HepG2 (cell line): ENCODE measurements at regions not wholly inside any gene's neighbourhood (a gene's known extent, or its start where the extent isn't known, plus 50 kb on each side); places are given as distances from the start of the nearest gene placed in this dataset.

Experiments
- ATAC-seq: fragments of 200-7000 bp; cut with Tn5 transposase; 3 replicates; pipeline ENCODE4 v1.9.1; 2020; ENCODE audit warnings: mild to moderate bottlenecking, moderate library complexity
- BruUV-seq: library from RNA; stranded (reverse); fragments of 400-500 nt; replicated peaks from 2 replicates; lab custom pipeline; 2021; lab: Mats Ljungman, UMichigan
- CTCF ChIA-PET: fragments of 300-600 bp; formaldehyde crosslinking; extraction: SDS; loops from one replicate; lab custom pipeline; 2021; ENCODE audit warnings: low total read pairs, inconsistent platforms, low intra/inter-chr PET ratio; lab: Yijun Ruan, JAX
- POLR2A ChIA-PET: fragments of 350-600 bp; sonication (Branson Sonifier 250); formaldehyde crosslinking; loops from one replicate; lab custom pipeline; 2020; ENCODE audit warnings: antibody characterized with exemption, inconsistent platforms; lab: Yijun Ruan, JAX
- DNase-seq: peaks from one replicate; pipeline ENCODE4 v3.0.0-alpha.2; 2015; ENCODE audit warnings: low spot score
- FAIRE-seq: peaks from 3 replicates; lab custom pipeline; 2011; peaks lifted over from hg19 to GRCh38; lab: Jason Lieb, UNC
- H2AFZ ChIP-seq: one replicate; pipeline ENCODE4 v1.6.1; 2011; ENCODE audit warnings: low read length, inconsistent platforms
- H3K27ac ChIP-seq: fragments of 300-600 bp; 3 replicates; pipeline ENCODE4 v1.8.0; 2011; ENCODE audit warnings: mixed run types, mild to moderate bottlenecking, mixed read lengths, low read length, inconsistent platforms; ENCODE audit not compliant: insufficient read depth; ENCODE audit errors: extremely low read length
- H3K27me3 ChIP-seq, 2 experiments: fragments of 200-600 bp in 1 of 2; 2 replicates in 1 of 2; 3 replicates in 1 of 2; pipeline versions ENCODE4 v1.6.0 to v1.8.0; 2011; ENCODE audit warnings: low read length in 2 of 2, mild to moderate bottlenecking in 2 of 2, moderate library complexity in 2 of 2, inconsistent platforms in 1 of 2; ENCODE audit not compliant: insufficient read depth in 2 of 2, control insufficient read depth in 1 of 2
- H3K36me3 ChIP-seq, 2 experiments: fragments of 200-600 bp in 1 of 2; replicated peaks in 1 of 2; 2 replicates in 1 of 2; 3 replicates in 1 of 2; pipeline versions ENCODE4 v1.5.1 to v1.8.0; 2011; ENCODE audit warnings: low read length in 2 of 2, inconsistent platforms in 1 of 2; ENCODE audit not compliant: insufficient read depth in 2 of 2, control insufficient read depth in 1 of 2
- H3K4me1 ChIP-seq: 2 replicates; pipeline ENCODE4 v1.5.1; 2012; ENCODE audit warnings: low read length, inconsistent platforms; ENCODE audit not compliant: insufficient read depth
- H3K4me2 ChIP-seq: 2 replicates; pipeline ENCODE4 v1.6.0; 2011; ENCODE audit warnings: low read depth, low read length, inconsistent platforms
- H3K4me3 ChIP-seq, 3 experiments: fragments of 200-600 bp in 1 of 3; sonication (generic), shearing (Covaris generic) in 1 of 3; replicated peaks in 1 of 3; 2 replicates each; pipeline ENCODE4 v1.5.1; 2011 to 2016; ENCODE audit warnings: low read length in 3 of 3, inconsistent platforms in 2 of 3, low read depth in 2 of 3, mild to moderate bottlenecking in 2 of 3, control low read depth in 1 of 3, mixed read lengths in 1 of 3; ENCODE audit not compliant: insufficient read depth in 1 of 3
- H3K79me2 ChIP-seq: one replicate; pipeline ENCODE4 v1.6.1; 2011; ENCODE audit warnings: low read length, inconsistent platforms; ENCODE audit not compliant: insufficient read depth
- H3K9ac ChIP-seq: 2 replicates; pipeline ENCODE4 v1.6.0; 2011; ENCODE audit warnings: mild to moderate bottlenecking, low read depth, low read length, inconsistent platforms; ENCODE audit not compliant: insufficient read depth
- H3K9me3 ChIP-seq: 2 replicates; pipeline ENCODE4 v1.5.1; 2012; ENCODE audit warnings: mild to moderate bottlenecking, low read length
- H4K20me1 ChIP-seq: 2 replicates; pipeline ENCODE4 v1.6.0; 2011; ENCODE audit warnings: inconsistent platforms, mild to moderate bottlenecking, low read length, moderate library complexity; ENCODE audit not compliant: insufficient read depth
- ATAD3A ChIP-seq: sonication (generic); formaldehyde crosslinking; IDR thresholded peaks from 2 replicates; pipeline ENCODE4 v1.4.0; 2020; ENCODE audit warnings: missing genetic modification reagents
- ATF5 ChIP-seq: sonication (generic); formaldehyde crosslinking; IDR thresholded peaks from 2 replicates; pipeline ENCODE4 v1.4.0; 2020; ENCODE audit warnings: mild to moderate bottlenecking, low read depth, missing genetic modification reagents
- DZIP1 ChIP-seq: sonication (generic); formaldehyde crosslinking; IDR thresholded peaks from 2 replicates; pipeline ENCODE4 v1.5.0; 2020; ENCODE audit warnings: mild to moderate bottlenecking, missing genetic modification reagents
- ELF4 ChIP-seq: sonication (generic); formaldehyde crosslinking; IDR thresholded peaks from 2 replicates; pipeline ENCODE4 v1.5.0; 2020; ENCODE audit warnings: missing genetic modification reagents, mild to moderate bottlenecking, moderate library complexity, borderline replicate concordance
- FOXO1 ChIP-seq: sonication (generic); formaldehyde crosslinking; IDR thresholded peaks from 2 replicates; pipeline ENCODE4 v1.4.0; 2020; ENCODE audit warnings: missing genetic modification reagents
- GMEB2 ChIP-seq: IDR thresholded peaks from 2 replicates; pipeline ENCODE4 v1.6.1; 2016; ENCODE audit warnings: missing biosample characterization, missing genetic modification reagents, low read depth
- JDP2 ChIP-seq: sonication (generic); formaldehyde crosslinking; IDR thresholded peaks from 2 replicates; pipeline ENCODE4 v1.8.1; 2022; ENCODE audit warnings: missing genetic modification reagents, borderline replicate concordance
- MED1 ChIP-seq: sonication (generic); formaldehyde crosslinking; IDR thresholded peaks from 2 replicates; pipeline ENCODE4 v1.4.0; 2020; ENCODE audit warnings: missing genetic modification reagents
- REPIN1 ChIP-seq: sonication (generic); formaldehyde crosslinking; IDR thresholded peaks from 2 replicates; pipeline ENCODE4 v1.8.0; 2022; ENCODE audit warnings: missing genetic modification reagents, low read depth, mild to moderate bottlenecking, borderline replicate concordance
- RFX5 ChIP-seq: IDR thresholded peaks from 2 replicates; pipeline ENCODE4 v1.6.1; 2011; ENCODE audit warnings: low read depth, low read length, improper control_type of control experiment
- ZBTB7A ChIP-seq: sonication (generic); formaldehyde crosslinking; IDR thresholded peaks from 2 replicates; pipeline ENCODE4 v1.8.0; 2022; ENCODE audit warnings: mild to moderate bottlenecking, missing genetic modification reagents
- ZNF501 ChIP-seq: sonication (generic); formaldehyde crosslinking; IDR thresholded peaks from 2 replicates; pipeline ENCODE4 v1.5.1; 2020; ENCODE audit warnings: mild to moderate bottlenecking, moderate library complexity, missing genetic modification reagents
- ZNF678 ChIP-seq: sonication (generic); formaldehyde crosslinking; IDR thresholded peaks from 2 replicates; pipeline ENCODE4 v1.4.0; 2020; ENCODE audit warnings: mild to moderate bottlenecking, missing genetic modification reagents
- ZNF839 ChIP-seq: sonication (generic); formaldehyde crosslinking; IDR thresholded peaks from 2 replicates; pipeline ENCODE4 v1.4.0; 2020; ENCODE audit warnings: missing genetic modification reagents, mild to moderate bottlenecking, borderline replicate concordance
- ZSCAN9 ChIP-seq: IDR thresholded peaks from 2 replicates; pipeline ENCODE4 v1.6.1; 2016; ENCODE audit warnings: borderline replicate concordance
- WGBS: methylation state at CpG from one replicate; pipeline ENCODE4 v1.1.6; 2017; ENCODE audit warnings: low lambda C conversion rate; 5-methylcytosine and 5-hydroxymethylcytosine counted together
- in situ Hi-C: cut with HindIII; loops from 2 replicates; pipeline ENCODE4 v1.10.0; 2017; ENCODE audit warnings: low pct_unique_long_range_greater_than_20kb; ENCODE audit not compliant: extremely low pct_ligation_motif_present
- intact Hi-C: fragments of 100-400 bp; cut with micrococcal nuclease; formaldehyde crosslinking; loops from one replicate; pipeline ENCODE4 v1.10.0; 2022; ENCODE audit not compliant: unreplicated experiment

- TF ChIP-seq DZIP1 (no peak), REPIN1 (CRISPR knock-in tag) (no peak), ZNF501 (CRISPR knock-in tag) (no peak), MED1 (CRISPR knock-in tag) (no peak), FOXO1 (CRISPR knock-in tag) (no peak), ZBTB7A (CRISPR knock-in tag) (no peak), ZNF839 (CRISPR knock-in tag) (no peak), RFX5 (no peak), ATF5 (CRISPR knock-in tag) (no peak), ZSCAN9 (CRISPR knock-in tag) (no peak)
- TF ChIP-seq, all 625 proteins: peak for 0
Observed at GRCh38 chr18:67901573-67901972, 385.1 kb upstream of the DSEL start (continued).

- DNase-seq (no peak), ATAC-seq (no peak), FAIRE-seq (no peak)
- Histone ChIP-seq H4K20me1 (no peaks in the 10 kb centered on the region), H3K4me2 (no peak overlapping the region), H3K4me3 (no peak overlapping the region), H3K27ac (no peak overlapping the region), H3K9me3 (no peaks in the 10 kb centered on the region), H3K4me1 (no peaks in the 10 kb centered on the region)
- CTCF ChIA-PET, result no interaction called here
- intact Hi-C loops, result no loop called here
- in situ Hi-C loops, result no loop called here
- 4% methylated on average over 1 of the region's 1 CpG for WGBS
- BruUV-seq, result no TSS peak
- TF ChIP-seq JDP2 (CRISPR knock-in tag), result no peak
- no peak for TF ChIP-seq ATAD3A (CRISPR knock-in tag)
- no peak for TF ChIP-seq ZNF678 (CRISPR knock-in tag)
- no peak for TF ChIP-seq ELF4 (CRISPR knock-in tag)
- no peak for TF ChIP-seq GMEB2 (CRISPR knock-in tag)
- TF ChIP-seq, all 625 proteins: peak for 0
- Histone ChIP-seq H3K36me3 (no peaks in the 10 kb centered on the region), H3K9ac (no peak overlapping the region), H3K27me3 (no peaks in the 10 kb centered on the region), H3K79me2 (no peaks in the 10 kb centered on the region), H2AFZ (no peak overlapping the region)
- POLR2A ChIA-PET, result no interaction called here
Observed at GRCh38 chr18:67896451-67896850, 379.9 kb upstream of the DSEL start.
